HG02610 (cell line): ENCODE measurements at regions not wholly inside any gene's neighbourhood (a gene's known extent, or its start where the extent isn't known, plus 50 kb on each side); places are given as distances from the start of the nearest gene placed in this dataset.
"Not testable (repeated sequence)": the region's sequence is repeated elsewhere in the genome, so short reads cannot be mapped to it uniquely, and the experiment has no call there.

Experiments used
- ATAC-seq: cut with Tn5 transposase; IDR thresholded peaks from one replicate; pipeline ENCODE4 v1.9.1; 2021; ENCODE audit warnings: mild to moderate bottlenecking, moderate library complexity; ENCODE audit not compliant: unreplicated experiment

DNA sequence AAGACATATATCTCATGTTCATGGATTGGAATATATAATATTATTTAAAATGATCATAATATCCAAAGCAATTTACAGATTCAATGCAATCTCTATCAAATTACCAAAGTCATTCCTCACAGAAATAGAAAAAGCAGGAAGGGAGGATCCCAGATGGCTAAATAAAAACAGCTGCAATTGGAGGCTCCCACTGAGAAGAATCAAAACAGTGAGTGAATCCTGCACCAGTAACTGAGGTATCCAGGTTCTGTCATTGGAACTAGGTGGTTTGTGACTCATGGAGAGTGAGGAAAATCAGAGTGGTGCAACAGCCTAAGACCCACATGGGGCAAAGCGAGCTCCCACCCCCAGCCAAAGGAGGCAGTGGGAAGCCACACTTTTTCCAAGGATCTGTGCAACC lies 128.4 kb downstream of the MTERF1 start:
- no peak for ATAC-seq

DNA sequence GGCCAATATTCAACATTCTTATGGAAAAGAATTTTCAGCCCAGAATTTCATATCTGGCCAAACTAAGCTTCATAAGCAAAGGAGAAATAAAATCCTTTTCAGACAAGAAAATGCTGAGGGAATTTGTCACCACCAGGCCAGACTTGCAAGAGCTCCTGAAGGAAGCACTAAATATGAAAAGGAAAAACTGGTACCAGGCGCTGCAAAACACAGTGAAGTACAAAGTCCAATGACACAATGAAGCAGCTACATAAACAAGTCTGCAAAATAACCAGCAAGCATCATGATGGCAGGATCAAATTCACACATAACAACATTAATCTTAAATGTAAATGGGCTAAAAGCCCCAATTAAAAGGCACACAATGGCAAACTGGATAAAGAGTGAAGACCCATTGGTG lies 126.2 kb downstream of the MTERF1 start:
- ATAC-seq: not testable (repeated sequence)

DNA sequence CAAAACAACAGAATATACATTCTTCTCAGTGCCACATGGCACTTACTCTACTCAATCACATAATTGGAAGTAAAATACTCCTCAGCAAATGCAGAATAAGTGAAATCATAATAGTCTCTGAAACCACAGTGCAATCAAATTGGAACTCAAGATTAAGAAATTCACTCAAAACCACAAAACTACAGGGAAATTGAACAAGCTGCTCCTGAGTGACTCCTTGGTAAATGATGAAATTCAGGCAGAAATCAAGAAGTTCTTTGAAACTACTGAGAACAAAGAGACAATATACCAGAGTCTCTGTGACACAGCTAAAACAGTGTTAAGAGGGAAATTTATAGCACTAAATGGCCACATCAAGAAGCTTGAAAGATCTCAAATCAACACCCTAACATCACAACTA lies 125.4 kb downstream of the MTERF1 start:
- ATAC-seq: not testable (repeated sequence)

DNA sequence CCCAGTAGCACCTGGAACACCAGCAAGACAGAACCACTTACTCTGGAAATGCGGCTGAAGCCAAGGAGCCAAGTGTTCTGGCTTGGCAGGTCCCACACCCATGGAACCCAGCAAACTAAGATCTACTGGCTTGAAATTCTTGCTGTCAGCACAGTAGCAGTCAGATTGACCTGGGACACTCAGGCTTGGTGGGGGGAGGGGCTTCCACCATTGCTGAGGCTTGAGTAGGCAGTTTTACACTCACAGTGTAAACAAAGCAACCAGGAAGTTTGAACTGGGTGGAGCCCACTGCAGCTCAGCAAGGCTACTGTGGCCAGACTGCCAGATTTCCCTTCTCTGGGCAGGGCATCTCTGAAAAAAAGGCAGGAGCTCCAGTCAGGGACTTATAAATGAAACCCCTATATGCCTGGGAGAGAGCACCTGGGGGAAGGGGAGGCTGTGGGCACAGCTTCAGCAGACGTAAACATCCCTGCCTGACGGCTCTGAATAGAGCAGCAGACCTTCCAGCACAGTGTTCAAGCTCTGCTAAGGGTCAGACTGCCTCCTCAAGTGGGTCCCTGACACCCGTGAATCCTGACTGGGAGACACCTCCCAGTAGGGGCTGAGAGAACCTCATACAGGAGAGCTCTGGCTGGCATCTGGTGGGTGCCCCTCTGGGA lies 121.2 kb downstream of the MTERF1 start:
- no peak for ATAC-seq

DNA sequence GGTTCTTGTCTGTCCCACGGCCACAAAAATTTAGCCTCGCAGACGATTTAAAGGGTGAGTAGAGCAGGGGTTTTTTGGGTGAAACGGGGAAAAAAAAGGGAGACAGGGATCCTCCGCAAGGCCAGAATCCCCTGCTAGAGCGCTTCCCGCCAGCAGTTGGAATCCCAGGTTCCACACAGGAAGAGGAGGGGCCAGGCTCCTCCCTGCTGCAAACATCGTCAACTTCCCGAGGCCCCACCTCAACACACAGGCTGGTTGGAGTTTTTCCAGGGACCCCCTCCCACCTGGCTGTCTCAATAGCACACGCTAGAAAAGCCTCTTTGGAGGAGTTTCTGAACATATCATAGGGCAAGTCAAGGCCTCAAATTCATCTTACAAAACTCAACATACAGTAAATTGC lies 112.7 kb downstream of the MTERF1 start:
- no peak for ATAC-seq

DNA sequence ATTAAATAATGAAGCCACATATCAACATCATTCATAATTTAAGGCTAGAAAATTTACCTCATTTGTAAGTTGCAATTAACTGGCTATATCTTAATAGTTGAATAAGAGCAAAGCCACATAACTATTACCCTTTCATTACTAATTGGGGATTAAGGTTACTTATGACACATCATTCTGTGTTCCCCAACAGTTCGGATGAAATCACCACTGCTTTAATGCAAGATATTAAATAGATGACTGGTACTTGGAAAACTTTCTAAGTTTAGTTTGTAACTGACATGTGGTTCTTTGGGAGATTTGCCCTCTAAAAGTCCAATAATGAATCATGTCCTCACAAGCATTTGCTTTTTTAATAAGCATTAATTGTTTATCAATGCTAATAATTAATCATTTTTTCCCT lies 109.1 kb downstream of the MTERF1 start:
- ATAC-seq: no peak

DNA sequence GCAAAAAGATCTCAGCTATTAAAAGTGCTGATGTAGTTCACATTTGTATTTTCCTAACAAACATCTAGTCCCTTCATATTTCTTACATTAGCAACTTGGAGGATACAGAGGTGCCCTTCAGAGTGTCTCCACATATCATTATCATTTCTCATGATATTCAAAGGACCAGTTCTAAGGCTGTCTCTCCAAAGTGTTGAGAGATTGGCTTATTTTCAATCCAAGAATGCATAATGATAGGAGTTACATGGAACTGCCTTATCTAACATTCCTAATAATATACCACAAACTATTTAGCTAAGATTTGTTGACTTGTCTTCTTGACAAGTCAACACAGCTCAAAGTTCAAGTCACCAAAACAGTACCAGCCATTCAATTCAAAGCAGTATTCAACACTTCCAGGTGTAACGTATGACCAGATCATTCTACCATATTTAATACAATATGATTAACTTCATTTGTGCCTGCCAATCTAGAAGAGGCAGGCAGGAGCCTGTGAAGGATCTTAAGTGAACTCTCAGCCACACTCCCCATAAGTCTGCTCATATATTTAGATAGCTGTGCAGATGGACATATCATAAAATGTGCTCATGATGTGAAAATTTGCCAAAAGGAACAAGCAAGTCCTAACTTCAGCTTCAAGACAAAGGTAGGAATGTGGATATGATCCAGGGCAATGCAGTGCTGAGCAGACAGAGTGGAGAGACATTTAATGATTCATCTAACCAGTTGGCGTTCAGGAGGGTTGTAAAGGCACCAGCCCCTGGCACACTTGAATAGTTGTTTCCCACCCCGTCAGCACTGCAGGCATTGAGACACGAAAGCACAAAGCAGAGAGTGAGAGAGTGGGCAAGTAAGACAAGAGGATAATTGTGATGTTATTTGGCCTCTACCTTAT lies 108.3 kb downstream of the MTERF1 start:
- no peak for ATAC-seq

DNA sequence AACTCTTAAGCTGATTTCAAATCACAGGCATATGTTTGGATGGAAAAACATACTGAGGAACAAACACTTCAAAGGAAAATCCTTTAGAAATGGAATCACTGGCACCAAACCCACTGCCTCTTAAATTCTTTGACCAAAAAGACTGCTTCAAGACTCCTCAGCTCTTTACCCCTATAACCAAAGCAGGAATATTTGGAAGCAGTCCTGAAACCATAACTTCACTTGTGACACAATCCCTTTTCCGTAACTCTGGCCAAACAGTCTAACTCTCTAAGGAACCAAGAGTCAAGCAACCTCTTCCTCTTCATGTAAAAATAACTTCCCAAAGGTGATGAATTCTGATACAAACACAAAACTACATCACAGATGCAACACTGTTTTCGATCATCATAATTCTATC lies 104.3 kb downstream of the MTERF1 start:
- no peak for ATAC-seq

DNA sequence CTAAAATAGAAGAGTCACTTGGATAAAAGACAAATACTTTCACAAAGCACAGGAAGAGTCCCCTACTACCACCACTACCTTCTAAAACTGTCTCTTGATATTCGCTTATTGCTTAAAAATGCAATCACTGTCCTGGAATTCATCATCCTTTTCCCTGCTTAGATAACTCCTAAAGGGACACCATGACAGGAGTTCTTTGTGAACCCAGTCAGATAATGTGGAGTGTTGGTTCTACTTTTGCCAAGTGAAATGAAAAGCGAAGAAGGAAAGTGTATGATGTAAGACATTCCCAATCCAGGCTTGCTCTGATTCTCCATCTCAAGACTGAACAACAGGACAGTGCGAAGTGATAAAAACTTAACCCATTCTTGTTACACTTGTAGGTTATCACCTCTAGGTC lies 103.0 kb downstream of the MTERF1 start:
- ATAC-seq: no peak

DNA sequence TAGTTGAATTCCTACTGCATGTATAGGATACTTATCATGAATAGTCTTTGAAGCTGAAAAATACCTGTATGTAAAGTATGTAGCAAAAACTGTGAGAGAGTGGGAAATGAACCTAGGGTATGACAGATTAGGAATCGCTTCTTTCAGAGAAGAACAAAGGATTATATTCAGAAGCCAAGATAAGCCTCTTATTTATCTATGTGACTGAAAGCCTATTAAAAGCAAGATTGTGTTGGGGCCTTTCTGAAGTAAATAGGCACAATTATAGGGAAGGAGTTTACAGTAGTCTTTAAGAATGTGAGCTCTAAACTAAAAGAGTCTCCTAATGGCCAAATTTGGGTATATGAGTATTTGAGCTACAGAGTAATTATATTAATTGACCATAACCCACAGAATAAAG lies 102.1 kb downstream of the MTERF1 start:
- ATAC-seq: no peak

DNA sequence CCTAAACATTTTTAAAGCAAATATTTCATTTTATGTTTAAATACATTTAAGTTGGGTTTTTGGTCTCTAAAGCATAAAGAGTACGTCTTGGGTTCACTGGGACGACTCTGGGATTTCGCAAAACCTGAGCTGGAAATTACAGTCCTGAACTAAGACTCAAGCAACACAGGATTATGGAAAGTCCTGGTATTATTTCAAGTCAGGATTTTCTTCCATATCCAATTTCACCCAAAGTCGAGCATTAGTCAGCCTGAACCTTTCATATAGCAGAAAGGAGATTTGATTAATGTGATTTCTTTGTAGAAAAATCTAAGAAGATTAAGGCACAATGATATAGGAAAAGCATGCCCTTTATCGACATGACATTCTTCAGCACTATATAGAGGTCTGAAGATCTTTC lies 100.0 kb downstream of the MTERF1 start:
- no peak for ATAC-seq

DNA sequence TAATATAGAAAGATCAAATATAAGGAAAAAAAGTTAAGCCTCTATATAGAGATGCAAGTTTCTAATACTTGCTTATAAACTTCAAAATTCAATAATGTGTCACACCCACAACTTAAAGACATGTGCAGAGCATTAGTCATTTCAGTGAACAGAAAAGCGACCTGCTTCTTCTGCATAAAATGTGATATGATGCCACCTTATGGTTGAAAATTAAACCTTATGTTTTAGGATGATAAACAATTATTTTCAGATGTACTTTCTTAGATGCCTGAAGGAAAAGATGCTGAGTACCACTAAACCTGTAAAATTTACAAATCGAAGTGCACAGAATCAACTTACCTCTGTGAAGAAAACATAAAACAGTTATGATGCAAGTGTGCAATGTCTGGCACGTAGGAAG lies 96.0 kb downstream of the MTERF1 start:
- no peak for ATAC-seq

DNA sequence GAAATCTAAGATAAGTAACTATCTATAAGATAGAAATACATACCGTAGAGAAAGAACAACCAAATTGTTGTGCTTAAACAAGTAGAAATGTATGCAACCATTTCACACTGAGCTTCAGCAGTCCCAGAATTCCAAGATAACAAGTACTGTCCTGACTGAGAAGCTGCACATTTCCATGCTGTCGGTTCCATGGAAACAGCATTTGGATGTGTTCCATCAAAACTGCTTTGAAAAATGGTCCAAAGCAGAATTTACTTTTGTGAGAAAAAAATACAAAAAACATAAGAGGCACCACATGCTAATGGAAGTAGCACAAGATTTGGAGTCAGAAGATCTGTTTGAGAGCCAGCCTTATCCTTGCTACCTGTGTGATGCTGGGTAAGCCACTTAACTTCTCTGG lies 92.6 kb downstream of the MTERF1 start:
- no peak for ATAC-seq

DNA sequence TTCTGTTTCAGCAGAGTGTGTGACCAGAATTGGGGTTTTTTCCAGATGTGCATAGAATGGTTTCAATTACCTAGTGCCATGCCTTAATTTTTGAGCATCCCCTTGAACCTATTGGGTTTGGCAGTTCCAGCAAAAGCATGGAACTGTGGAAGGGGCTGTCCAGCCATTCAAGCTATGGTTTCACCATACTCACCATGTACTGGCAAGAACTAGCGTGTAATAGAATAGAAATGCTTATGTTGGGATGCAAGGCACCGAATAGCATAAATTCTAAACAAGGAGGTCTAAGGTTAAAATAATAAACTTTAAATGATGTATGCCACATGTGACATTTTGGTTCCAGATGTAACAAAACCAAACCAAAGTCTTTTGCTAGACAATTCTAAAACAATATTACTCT lies 91.4 kb downstream of the MTERF1 start:
- no peak for ATAC-seq

DNA sequence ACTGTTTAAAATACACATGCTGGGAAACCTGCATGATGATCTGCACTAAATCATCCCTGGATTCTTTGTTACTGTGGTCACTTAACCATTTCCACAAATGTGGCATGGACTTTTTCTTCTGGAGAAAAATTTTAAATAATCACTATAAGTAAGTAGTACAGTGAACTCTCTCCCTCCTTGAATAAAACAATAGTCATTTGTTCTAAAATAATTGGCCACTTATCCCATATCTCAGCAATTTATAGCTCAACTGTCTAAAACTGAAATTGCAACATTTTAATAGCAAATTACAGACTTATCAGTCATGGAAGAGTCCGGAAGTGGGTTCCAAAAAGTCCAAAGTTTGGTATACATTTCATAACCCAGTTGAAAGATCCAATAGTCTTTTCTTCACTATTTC lies 90.9 kb downstream of the MTERF1 start:
- ATAC-seq: no peak

DNA sequence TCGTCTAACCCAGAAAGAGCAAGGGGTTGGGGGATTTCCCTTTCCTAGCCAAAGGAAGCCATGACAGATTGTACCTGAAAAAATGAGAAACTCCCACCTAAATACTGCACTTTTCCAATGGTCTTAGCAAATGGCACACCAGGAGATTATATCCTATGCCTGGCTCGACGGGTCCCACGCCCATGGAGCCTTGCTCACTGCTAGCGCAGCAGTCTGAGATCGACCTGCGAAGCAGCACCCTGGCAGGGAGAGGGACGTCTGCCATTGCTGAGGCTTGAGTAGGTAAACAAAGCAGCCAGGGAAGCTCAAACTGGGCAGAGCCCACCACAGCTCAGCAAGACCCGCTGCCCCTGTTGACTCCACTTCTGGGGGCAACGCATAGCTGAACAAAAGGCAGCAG lies 89.9 kb downstream of the MTERF1 start:
- ATAC-seq: not testable (repeated sequence)

DNA sequence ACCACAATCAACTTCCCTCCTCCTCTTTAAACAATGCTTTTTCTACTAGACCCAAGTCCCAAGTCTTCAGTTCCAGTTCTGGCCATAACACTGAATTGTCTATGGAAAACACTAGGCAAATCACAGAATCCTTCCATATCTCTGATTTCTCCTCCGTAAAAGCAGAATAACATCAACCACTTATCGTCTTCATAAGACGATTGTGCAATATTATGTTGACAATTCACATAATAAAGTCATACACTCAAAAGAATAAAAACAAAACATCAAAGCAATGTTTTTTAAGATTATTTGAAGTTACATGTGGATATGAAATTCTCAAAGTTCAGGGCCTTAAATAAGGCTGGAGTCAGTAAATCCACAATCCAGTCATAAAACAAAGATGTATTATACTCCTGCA lies 84.4 kb downstream of the MTERF1 start:
- no peak for ATAC-seq

DNA sequence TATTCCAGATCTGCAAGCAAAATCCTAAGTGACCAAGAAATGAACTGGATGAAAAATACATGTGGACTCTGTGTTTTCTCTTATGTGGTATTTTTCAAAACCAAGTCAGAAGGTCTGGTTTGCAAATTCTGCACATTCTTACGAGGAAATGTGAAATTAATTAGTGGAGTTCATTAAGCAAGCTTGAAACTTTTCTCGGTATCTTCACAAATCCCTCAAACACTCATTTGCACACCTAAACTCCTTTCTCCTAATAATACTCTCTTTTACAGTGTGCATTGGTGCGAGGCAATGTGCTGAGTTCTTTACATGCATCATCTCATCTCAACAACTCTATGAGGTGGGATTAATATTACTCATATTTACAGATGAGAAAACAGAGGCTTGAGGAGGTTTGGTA lies 82.1 kb downstream of the MTERF1 start:
- ATAC-seq: no peak

DNA sequence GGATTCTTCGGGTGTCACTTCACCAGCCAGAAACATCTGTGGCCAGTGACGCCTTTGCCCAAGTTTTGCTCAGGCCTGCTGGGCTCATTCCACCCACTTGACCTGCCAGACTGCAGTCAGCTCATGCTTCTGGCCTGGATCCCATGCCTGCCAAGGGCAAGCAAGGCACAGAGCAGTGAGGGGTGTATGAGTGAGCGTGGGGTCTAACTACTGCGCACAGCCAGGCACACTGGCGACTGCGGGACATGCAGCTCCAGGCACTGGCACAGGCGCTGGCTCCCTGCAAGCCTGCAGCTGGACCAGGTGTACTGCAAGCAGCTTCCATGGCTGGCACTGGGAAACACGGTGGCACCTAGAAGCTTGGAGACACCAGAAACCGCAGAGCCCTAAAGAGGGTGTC lies 80.1 kb downstream of the MTERF1 start:
- ATAC-seq: no peak

DNA sequence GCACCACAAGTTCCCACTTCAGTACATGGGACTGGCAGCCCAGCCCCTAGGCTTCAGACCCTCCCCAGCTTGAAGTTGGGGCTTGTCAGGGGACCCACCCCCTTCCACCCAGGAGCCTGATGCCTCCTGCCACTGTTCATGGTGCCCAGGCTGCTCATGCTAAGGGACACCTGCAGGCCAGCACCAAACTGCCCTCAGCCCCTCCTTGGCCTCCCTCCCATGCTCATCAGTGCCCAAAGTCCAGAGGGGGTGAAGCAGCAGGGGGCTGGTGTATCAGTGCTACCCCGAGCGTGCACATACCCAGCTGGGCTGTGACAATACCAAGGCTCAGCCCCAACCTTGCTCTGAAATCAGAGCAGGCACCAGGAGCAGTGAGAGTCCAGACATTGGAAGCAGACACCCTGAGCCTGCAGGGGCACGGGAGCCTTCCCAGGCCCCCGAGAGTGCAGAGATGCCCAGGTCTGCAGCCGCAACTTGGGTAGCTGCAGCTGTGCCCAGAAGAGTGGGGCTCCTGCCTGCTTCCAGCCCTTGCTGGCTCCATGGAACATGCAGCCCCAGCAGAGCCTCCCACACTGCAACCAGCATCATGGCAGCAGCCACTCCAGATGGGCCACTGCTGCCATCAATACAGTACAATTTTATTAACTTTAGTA lies 79.0 kb downstream of the MTERF1 start:
- no peak for ATAC-seq

DNA sequence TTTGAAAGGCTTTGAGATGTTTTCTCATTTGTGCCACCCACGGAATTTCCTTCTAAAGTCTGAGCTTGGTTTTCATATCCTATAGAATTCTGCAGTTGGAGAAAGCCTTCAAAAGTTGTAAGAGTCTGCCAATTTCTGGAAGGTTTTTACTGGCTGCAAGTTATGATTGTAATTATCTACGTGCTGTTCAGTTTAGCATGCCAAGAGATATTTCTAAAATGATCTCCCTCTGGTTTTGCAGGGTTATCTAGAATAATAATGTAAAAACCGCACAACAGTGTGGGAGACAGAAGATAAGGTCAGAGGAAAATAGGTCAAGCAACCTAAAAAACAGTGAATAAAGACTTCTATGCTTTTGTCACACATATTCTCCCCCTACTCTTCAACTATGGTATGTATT lies 69.3 kb downstream of the MTERF1 start:
- ATAC-seq: no peak

DNA sequence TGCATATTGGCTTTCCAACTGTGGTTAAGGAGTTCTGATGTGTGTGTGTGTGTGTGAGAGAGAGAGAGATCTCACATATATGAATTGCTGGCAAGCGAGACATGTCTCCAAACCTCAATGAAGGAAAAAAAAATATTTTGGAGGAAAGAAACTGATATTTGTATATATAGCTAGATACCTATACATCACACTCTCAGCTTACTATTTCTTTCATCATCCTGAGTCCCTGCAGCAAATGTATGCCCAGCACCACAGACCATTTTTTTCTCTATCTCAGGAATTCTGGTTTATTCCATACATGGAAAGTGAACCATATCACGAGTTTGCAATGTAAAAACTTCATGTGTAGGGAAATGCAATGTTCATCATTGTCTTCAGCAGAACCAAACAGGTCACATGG lies 68.9 kb downstream of the MTERF1 start:
- no peak for ATAC-seq
